H9 (cell line): ENCODE measurements at regions not wholly inside any gene's neighbourhood (a gene's known extent, or its start where the extent isn't known, plus 50 kb on each side); places are given as distances from the start of the nearest gene placed in this dataset.

Experiments
- DNase-seq: peaks from one replicate; pipeline ENCODE4 v3.0.0-alpha.2; 2017
- H2AFZ ChIP-seq: one replicate; pipeline ENCODE4 v1.6.1; 2013; ENCODE audit warnings: mild to moderate bottlenecking, low read length, control low read depth, moderate library complexity
- H2AK5ac ChIP-seq: 2 replicates; pipeline ENCODE4 v1.6.1; 2013; ENCODE audit warnings: low read length, control low read depth, mixed read lengths; ENCODE audit not compliant: insufficient read length
- H2BK120ac ChIP-seq: one replicate; pipeline ENCODE4 v1.6.1; 2013; ENCODE audit warnings: low read depth, mild to moderate bottlenecking, low read length, control low read depth, inconsistent platforms; ENCODE audit not compliant: poor library complexity, severe bottlenecking
- H2BK12ac ChIP-seq: 2 replicates; pipeline ENCODE4 v1.6.1; 2013; ENCODE audit warnings: low read length, control low read depth, mixed read lengths, low read depth; ENCODE audit not compliant: insufficient read length
- H2BK15ac ChIP-seq: 2 replicates; pipeline ENCODE4 v1.6.1; 2013; ENCODE audit warnings: low read depth, low read length, control low read depth
- H2BK20ac ChIP-seq: one replicate; pipeline ENCODE4 v1.6.1; 2013; ENCODE audit warnings: low read depth, mild to moderate bottlenecking, low read length, control low read depth, inconsistent platforms; ENCODE audit not compliant: poor library complexity, severe bottlenecking
- H2BK5ac ChIP-seq: 2 replicates; pipeline ENCODE4 v1.6.1; 2013; ENCODE audit warnings: low read length, control low read depth, mixed read lengths; ENCODE audit not compliant: insufficient read length
- H3K14ac ChIP-seq: 2 replicates; pipeline ENCODE4 v1.6.1; 2013; ENCODE audit warnings: low read length, control low read depth; ENCODE audit not compliant: insufficient read depth
- H3K18ac ChIP-seq: 2 replicates; pipeline ENCODE4 v1.6.1; 2013; ENCODE audit warnings: low read depth, mild to moderate bottlenecking, mixed read lengths, low read length, control low read depth; ENCODE audit not compliant: insufficient read length
- H3K23ac ChIP-seq: 2 replicates; pipeline ENCODE4 v1.6.1; 2013; ENCODE audit warnings: low read length, control low read depth, mixed read lengths, low read depth; ENCODE audit not compliant: insufficient read length
- H3K23me2 ChIP-seq: 2 replicates; pipeline ENCODE4 v1.6.1; 2013; ENCODE audit warnings: low read depth, mild to moderate bottlenecking, mixed read lengths, low read length, control low read depth; ENCODE audit not compliant: insufficient read length, poor library complexity, severe bottlenecking
- H3K27ac ChIP-seq: 2 replicates; pipeline ENCODE4 v1.5.1; 2013; ENCODE audit warnings: low read length, control low read depth, mixed read lengths, low read depth; ENCODE audit not compliant: insufficient read length
- H3K27me3 ChIP-seq: 2 replicates; pipeline ENCODE4 v1.6.1; 2013; ENCODE audit warnings: low read length, control low read depth, inconsistent platforms; ENCODE audit not compliant: insufficient read depth
- H3K4ac ChIP-seq: 2 replicates; pipeline ENCODE4 v1.6.1; 2013; ENCODE audit warnings: low read depth, mild to moderate bottlenecking, control low read depth, inconsistent platforms, low read length, moderate library complexity
- H3K4me1 ChIP-seq: 2 replicates; pipeline ENCODE4 v1.6.1; 2013; ENCODE audit warnings: low read length, control low read depth, inconsistent platforms; ENCODE audit not compliant: insufficient read depth
- H3K4me2 ChIP-seq: 2 replicates; pipeline ENCODE4 v1.6.1; 2013; ENCODE audit warnings: low read length, control low read depth, mixed read lengths; ENCODE audit not compliant: insufficient read length, insufficient read depth
- H3K56ac ChIP-seq: 2 replicates; pipeline ENCODE4 v1.6.1; 2013; ENCODE audit warnings: low read depth, mild to moderate bottlenecking, mixed read lengths, low read length, control low read depth; ENCODE audit not compliant: insufficient read length
- H3K79me1 ChIP-seq: 2 replicates; pipeline ENCODE4 v1.6.1; 2013; ENCODE audit warnings: low read depth, mild to moderate bottlenecking, moderate library complexity, low read length, control low read depth, inconsistent platforms; ENCODE audit not compliant: insufficient read depth, poor library complexity, severe bottlenecking
- H3K79me2 ChIP-seq: 2 replicates; pipeline ENCODE4 v1.6.1; 2013; ENCODE audit warnings: low read length, control low read depth, inconsistent platforms; ENCODE audit not compliant: insufficient read depth
- H3K9ac ChIP-seq: 2 replicates; pipeline ENCODE4 v1.6.1; 2013; ENCODE audit warnings: low read length, control low read depth, mixed read lengths; ENCODE audit not compliant: insufficient read length; ENCODE audit errors: extremely low read depth
- H3K9me3 ChIP-seq: one replicate; pipeline ENCODE4 v1.6.1; 2013; ENCODE audit warnings: low read depth, low read length, inconsistent platforms; ENCODE audit not compliant: control insufficient read depth
- H3T11ph ChIP-seq: one replicate; pipeline ENCODE4 v1.6.1; 2013; ENCODE audit warnings: mild to moderate bottlenecking, low read length, control low read depth, inconsistent platforms
- H4K20me1 ChIP-seq: one replicate; pipeline ENCODE4 v1.6.1; 2013; ENCODE audit not compliant: control insufficient read depth, insufficient read length, insufficient read depth
- H4K5ac ChIP-seq: 2 replicates; pipeline ENCODE4 v1.6.1; 2013; ENCODE audit warnings: low read depth, mild to moderate bottlenecking, mixed read lengths, low read length, control low read depth; ENCODE audit not compliant: insufficient read length
- H4K8ac ChIP-seq: replicated peaks from 2 replicates; pipeline ENCODE4 v1.6.1; 2013; ENCODE audit warnings: low read length, control low read depth, mixed read lengths, low read depth; ENCODE audit not compliant: insufficient read length
- H4K91ac ChIP-seq: 2 replicates; pipeline ENCODE4 v1.6.1; 2013; ENCODE audit warnings: low read depth, mild to moderate bottlenecking, moderate library complexity, mixed read lengths, low read length, control low read depth; ENCODE audit not compliant: insufficient read length
- H3K27ac Mint-ChIP-seq, 3 experiments: 2 replicates in 2 of 3; 3 replicates in 1 of 3; pipeline ENCODE4 v1.8.0; 2020 to 2021; ENCODE audit warnings: mixed read lengths in 3 of 3, mild to moderate bottlenecking in 1 of 3, moderate library complexity in 1 of 3
- H3K27me3 Mint-ChIP-seq: 2 replicates; pipeline ENCODE4 v1.8.0; 2021; ENCODE audit warnings: low read depth, mild to moderate bottlenecking, moderate library complexity, mixed read lengths
- H3K36me3 Mint-ChIP-seq, 3 experiments: 2 replicates in 2 of 3; 3 replicates in 1 of 3; pipeline ENCODE4 v1.8.0; 2020 to 2021; ENCODE audit warnings: low read depth in 3 of 3, mixed read lengths in 3 of 3; ENCODE audit not compliant: insufficient read depth in 1 of 3
- H3K4me1 Mint-ChIP-seq, 2 experiments: 2 replicates each; pipeline ENCODE4 v1.8.0; 2020; ENCODE audit warnings: mixed read lengths in 2 of 2
- H3K4me3 Mint-ChIP-seq, 2 experiments: 2 replicates in 1 of 2; 3 replicates in 1 of 2; pipeline ENCODE4 v1.8.0; 2020 to 2021; ENCODE audit warnings: mild to moderate bottlenecking in 2 of 2, mixed read lengths in 2 of 2, moderate library complexity in 1 of 2
- H3K9me3 Mint-ChIP-seq, 2 experiments: 2 replicates in 1 of 2; 3 replicates in 1 of 2; pipeline ENCODE4 v1.8.0; 2020; ENCODE audit warnings: mild to moderate bottlenecking in 2 of 2, mixed read lengths in 2 of 2, moderate library complexity in 1 of 2
- CTCF ChIP-seq: fragments of 200-600 bp; sonication (generic); conservative IDR thresholded peaks from 3 replicates; pipeline ENCODE4 v1.8.0; 2021; ENCODE audit warnings: antibody characterized with exemption, mild to moderate bottlenecking
- WGBS: extraction: QIAGEN DNeasy Blood & Tissue Kit; methylation state at CpG from one replicate; pipeline ENCODE4 v1.1.7; 2013; ENCODE audit warnings: missing lambda C conversion rate, low lambda C conversion rate, mixed read lengths; ENCODE audit not compliant: insufficient read length; ENCODE audit errors: extremely low coverage; 5-methylcytosine and 5-hydroxymethylcytosine counted together

GRCh38 chr5:57540823-57541222 is 58.2 kb upstream of the ACTBL2 start:
- Mint-ChIP-seq H3K9me3 (no peaks in the 10 kb centered on the region; a peak in 1 of 5 replicates), H3K4me3 (no peak overlapping the region), H3K36me3 (no peaks in the 10 kb centered on the region)

More at GRCh38 chr5:57540823-57541222, 58.2 kb upstream of the ACTBL2 start:
- no CpG with 5 or more reads among the region's 2 CpGs for WGBS
- Histone ChIP-seq H3K18ac (no peak overlapping the region), H3K14ac (no peak overlapping the region), H2BK12ac (no peak overlapping the region), H4K91ac (no peak overlapping the region), H3K23ac (no peak overlapping the region), H3K56ac (no peak overlapping the region), H4K8ac (no peak overlapping the region), H3K79me1 (no peaks in the 10 kb centered on the region), H4K20me1 (no peaks in the 10 kb centered on the region), H3K9me3 (no peaks in the 10 kb centered on the region), H3K4me2 (no peak overlapping the region), H4K5ac (no peak overlapping the region), H2BK20ac (no peak overlapping the region), H3K27me3 (no peaks in the 10 kb centered on the region), H3T11ph (no peak overlapping the region), H3K23me2 (no peaks in the 10 kb centered on the region), H2BK15ac (no peak overlapping the region), H2BK120ac (no peak overlapping the region), H3K27ac (no peak overlapping the region), H3K4ac (no peak overlapping the region), H2AK5ac (no peak overlapping the region), H2AFZ (no peak overlapping the region), H3K4me1 (no peaks in the 10 kb centered on the region), H3K79me2 (no peaks in the 10 kb centered on the region), H2BK5ac (no peak overlapping the region), H3K9ac (no peak overlapping the region)
- no peak for TF ChIP-seq CTCF
- no peak overlapping the region for H3K27ac Mint-ChIP-seq
- H3K4me1 Mint-ChIP-seq, result no peaks in the 10 kb centered on the region
- DNase-seq, result no peak
- H3K27me3 Mint-ChIP-seq, result no peaks in the 10 kb centered on the region
